Endothelial cell of umbilical vein (primary cell): ENCODE measurements at regions not wholly inside any gene's neighbourhood (a gene's known extent, or its start where the extent isn't known, plus 50 kb on each side); places are given as distances from the start of the nearest gene placed in this dataset.

Experiments used
- BruUV-seq: library from RNA; stranded (reverse); fragments of 400-500 nt; replicated peaks from 2 replicates; lab custom pipeline; 2021; lab: Mats Ljungman, UMichigan
- CTCF ChIA-PET: fragments of 300-600, 350-600 bp; sonication (Branson Sonifier 250); formaldehyde crosslinking; loops from one replicate; lab custom pipeline; 2021; ENCODE audit warnings: antibody characterized with exemption, inconsistent platforms; lab: Charles Lee
- POLR2A ChIA-PET: fragments of 300-600, 350-600 bp; sonication (Branson Sonifier 250); formaldehyde crosslinking; loops from one replicate; lab custom pipeline; 2021; ENCODE audit warnings: antibody characterized with exemption, inconsistent platforms; lab: Charles Lee
- DNase-seq: peaks from one replicate; pipeline ENCODE4 v3.0.0-alpha.2; 2011; ENCODE audit warnings: low read depth, low spot score
- FAIRE-seq: peaks from 2 replicates; lab custom pipeline; 2011; peaks lifted over from hg19 to GRCh38; lab: Jason Lieb, UNC
- H2AFZ ChIP-seq: 2 replicates; pipeline ENCODE4 v1.6.0; 2012; ENCODE audit warnings: low read depth, low read length, control low read depth, inconsistent platforms
- H3K27ac ChIP-seq: 2 replicates; pipeline ENCODE4 v1.5.1; 2011; ENCODE audit warnings: low read depth, mild to moderate bottlenecking, control low read depth, low read length, moderate library complexity; ENCODE audit not compliant: insufficient read depth
- H3K27me3 ChIP-seq, 2 experiments: 2 replicates each; pipeline versions ENCODE4 v1.6.0 to v1.6.1; 2011; ENCODE audit warnings: low read length in 2 of 2, mixed read lengths in 1 of 2; ENCODE audit not compliant: control insufficient read depth in 2 of 2, insufficient read depth in 2 of 2
- H3K36me3 ChIP-seq, 2 experiments: 2 replicates in 1 of 2; 3 replicates in 1 of 2; pipeline ENCODE4 v1.5.1; 2011; ENCODE audit warnings: low read length in 2 of 2, mild to moderate bottlenecking in 1 of 2, moderate library complexity in 1 of 2; ENCODE audit not compliant: control insufficient read depth in 2 of 2, insufficient read depth in 2 of 2; ENCODE audit errors: extremely low read depth in 1 of 2
- H3K4me1 ChIP-seq: 3 replicates; pipeline ENCODE4 v1.5.1; 2011; ENCODE audit warnings: mild to moderate bottlenecking, low read length; ENCODE audit not compliant: control insufficient read depth, insufficient read depth; ENCODE audit errors: extremely low read depth
- H3K4me2 ChIP-seq: 2 replicates; pipeline ENCODE4 v1.6.1; 2011; ENCODE audit warnings: low read length, control low read depth, mixed read lengths; ENCODE audit not compliant: insufficient read depth
- H3K4me3 ChIP-seq, 3 experiments: fragments of 200-600 bp in 1 of 3; sonication (generic), shearing (Covaris generic) in 1 of 3; replicated peaks in 1 of 3; 2 replicates each; pipeline ENCODE4 v1.5.1; 2011 to 2016; ENCODE audit warnings: control low read depth in 3 of 3, low read length in 3 of 3, mild to moderate bottlenecking in 2 of 3, inconsistent platforms in 1 of 3, low read depth in 1 of 3, moderate library complexity in 1 of 3; ENCODE audit not compliant: insufficient read depth in 1 of 3
- H3K79me2 ChIP-seq: 2 replicates; pipeline ENCODE4 v1.6.0; 2012; ENCODE audit warnings: low read length, inconsistent platforms; ENCODE audit not compliant: control insufficient read depth, insufficient read depth
- H3K9ac ChIP-seq: replicated peaks from 2 replicates; pipeline ENCODE3; 2011; ENCODE audit warnings: low read length, control low read depth; ENCODE audit not compliant: insufficient read depth; ENCODE audit errors: extremely low read depth
- H3K9me1 ChIP-seq: replicated peaks from 3 replicates; pipeline ENCODE4 v1.6.0; 2011; ENCODE audit warnings: mild to moderate bottlenecking, low read length; ENCODE audit not compliant: control insufficient read depth, insufficient read depth; ENCODE audit errors: extremely low read depth
- H3K9me3 ChIP-seq: replicated peaks from 2 replicates; pipeline ENCODE4 v1.5.1; 2012; ENCODE audit warnings: low read length, inconsistent platforms; ENCODE audit not compliant: control insufficient read depth, insufficient read depth
- H4K20me1 ChIP-seq: replicated peaks from 2 replicates; pipeline ENCODE3; 2011; ENCODE audit warnings: mild to moderate bottlenecking, low read length; ENCODE audit not compliant: control insufficient read depth, insufficient read depth; ENCODE audit errors: extremely low read depth
- CTCF ChIP-seq, 2 donors: IDR thresholded peaks; 1 replicate in 1 of 2; 2 replicates in 1 of 2; pipeline ENCODE4 v1.5.1; 2011; ENCODE audit warnings: low read length in 2 of 2, mild to moderate bottlenecking in 2 of 2, moderate library complexity in 2 of 2, control low read depth in 1 of 2, inconsistent platforms in 1 of 2, low read depth in 1 of 2; ENCODE audit not compliant: insufficient read depth in 1 of 2; ENCODE audit errors: extremely low read depth in 1 of 2
- EZH2 ChIP-seq: IDR thresholded peaks from 2 replicates; pipeline ENCODE4 v1.6.1; 2012; ENCODE audit warnings: borderline replicate concordance, low read depth, mild to moderate bottlenecking, moderate library complexity, low read length, inconsistent platforms; ENCODE audit not compliant: severe bottlenecking
- FOS ChIP-seq: IDR thresholded peaks from 2 replicates; pipeline ENCODE4 v1.6.1; 2011; ENCODE audit warnings: mild to moderate bottlenecking, low read length, moderate library complexity, borderline replicate concordance; ENCODE audit not compliant: insufficient read depth
- GATA2 ChIP-seq: IDR thresholded peaks from 2 replicates; pipeline ENCODE4 v1.7.0; 2011; ENCODE audit warnings: low read depth, mild to moderate bottlenecking, moderate library complexity, mixed read lengths, low read length; ENCODE audit not compliant: insufficient read length, insufficient read depth
- JUN ChIP-seq: IDR thresholded peaks from 2 replicates; pipeline ENCODE4 v1.6.1; 2011; ENCODE audit warnings: borderline replicate concordance, low read depth; ENCODE audit not compliant: insufficient read length, insufficient read depth
- MAX ChIP-seq: IDR thresholded peaks from 2 replicates; pipeline ENCODE4 v1.6.1; 2011; ENCODE audit not compliant: insufficient read depth, insufficient read length
- MYC ChIP-seq: IDR thresholded peaks from one replicate; pipeline ENCODE4 v1.6.1; 2011; ENCODE audit warnings: mild to moderate bottlenecking, low read depth, low read length
- POLR2A ChIP-seq: IDR thresholded peaks from 2 replicates; pipeline ENCODE4 v1.6.1; 2012; ENCODE audit warnings: low read depth, mild to moderate bottlenecking, control low read depth, low read length
- POLR2AphosphoS5 ChIP-seq: IDR thresholded peaks from 2 replicates; pipeline ENCODE4 v1.6.1; 2012; ENCODE audit warnings: low read depth, mild to moderate bottlenecking, control low read depth, low read length, moderate library complexity; ENCODE audit not compliant: insufficient read depth
- dilution Hi-C: fragments of 300-500 bp; cut with MboI; formaldehyde crosslinking; loops from one replicate; pipeline ENCODE4 v1.15.0; 2019; ENCODE audit warnings: low sequenced_read_pairs; ENCODE audit not compliant: extremely low pct_ligation_motif_present
- intact Hi-C: fragments of 100-400 bp; cut with micrococcal nuclease; formaldehyde crosslinking; loops from one replicate; pipeline ENCODE4 v1.10.0; 2022

- no peaks in the 10 kb centered on the region for H3K36me3 ChIP-seq
- H3K4me1 ChIP-seq = no peaks in the 10 kb centered on the region
- H3K4me3 ChIP-seq = no peak overlapping the region
- BruUV-seq = no TSS peak
- POLR2A ChIA-PET = no interaction called here
- H3K9me1 ChIP-seq = no peaks in the 10 kb centered on the region
- intact Hi-C loops = no loop called here
- H3K27me3 ChIP-seq = no peaks in the 10 kb centered on the region
- no peaks in the 10 kb centered on the region for H3K79me2 ChIP-seq
- no peak overlapping the region for H2AFZ ChIP-seq
- dilution Hi-C loops = no loop called here
- no peaks in the 10 kb centered on the region for H3K9me3 ChIP-seq
- DNase-seq = no peak
- H3K9ac ChIP-seq = no peak overlapping the region
- H3K4me2 ChIP-seq = no peak overlapping the region
- H3K27ac ChIP-seq = no peak overlapping the region
- CTCF ChIA-PET = no interaction called here
- H4K20me1 ChIP-seq = no peaks in the 10 kb centered on the region
- TF ChIP-seq CTCF (IDR thresholded peaks at IDR 0.05; ENCODE audit: extremely low read depth in 1 of 2, insufficient read depth in 1 of 2, low read depth in 1 of 2, low read length in 2 of 2) (no peak), GATA2 (no peak), POLR2AphosphoS5 (no peak), EZH2 (no peak), POLR2A (no peak), JUN (no peak), MAX (no peak), MYC (no peak), FOS (no peak)
- FAIRE-seq = no peak
Observed at GRCh38 chr7:84354030-84354429, 159.4 kb upstream of the SEMA3A start.
